B cell (primary cell): ENCODE measurements at regions not wholly inside any gene's neighbourhood (a gene's known extent, or its start where the extent isn't known, plus 50 kb on each side); places are given as distances from the start of the nearest gene placed in this dataset.

ENCODE experiments used
- ATAC-seq: fragments of 200-7000 bp; cut with Tn5 transposase; one replicate; pipeline ENCODE4 v1.10.0; 2021; ENCODE audit warnings: low read depth, mild to moderate bottlenecking, moderate number of reproducible peaks, moderate library complexity
- CTCF ChIA-PET: fragments of 350-600 bp; sonication (Branson Sonifier 250); formaldehyde crosslinking; loops from one replicate; lab custom pipeline; 2021; ENCODE audit warnings: antibody characterized with exemption, inconsistent platforms; lab: Charles Lee
- POLR2A ChIA-PET: fragments of 350-600 bp; sonication (Branson Sonifier 250); formaldehyde crosslinking; loops from one replicate; lab custom pipeline; 2021; ENCODE audit warnings: antibody characterized with exemption; lab: Charles Lee
- DNase-seq: peaks from one replicate; pipeline ENCODE4 v3.0.0; 2013
- H2AFZ ChIP-seq: 2 replicates; pipeline ENCODE4 v1.6.1; 2012; ENCODE audit warnings: mild to moderate bottlenecking, low read depth, low read length; ENCODE audit not compliant: insufficient read depth, poor library complexity, severe bottlenecking
- H3K27ac ChIP-seq, 2 donors: 1 replicate in 1 of 2; 2 replicates in 1 of 2; pipeline ENCODE4 v1.5.1; 2012 to 2013; ENCODE audit warnings: low read length in 2 of 2, mild to moderate bottlenecking in 2 of 2, moderate library complexity in 1 of 2
- H3K27me3 ChIP-seq, 4 experiments: fragments of 200-600 bp in 1 of 4; sonication (generic) in 1 of 4; replicated peaks in 1 of 4; 1 replicate in 2 of 4; 2 replicates in 2 of 4; pipeline versions ENCODE4 v1.6.1 to v1.7.0; 2013 to 2016; ENCODE audit warnings: low read length in 3 of 4, mild to moderate bottlenecking in 2 of 4, mixed read lengths in 1 of 4, moderate library complexity in 1 of 4; ENCODE audit not compliant: insufficient read depth in 4 of 4, control insufficient read depth in 3 of 4; ENCODE audit errors: control extremely low read depth in 1 of 4
- H3K36me3 ChIP-seq, 2 experiments: replicated peaks in 1 of 2; 1 replicate in 1 of 2; 2 replicates in 1 of 2; pipeline versions ENCODE4 v1.6.1 to v1.7.1; 2013; ENCODE audit warnings: low read length in 1 of 2; ENCODE audit not compliant: insufficient read depth in 2 of 2, control insufficient read depth in 1 of 2; ENCODE audit errors: control extremely low read depth in 1 of 2, extremely low read depth in 1 of 2
- H3K4me1 ChIP-seq, 2 donors: fragments of 200-600 bp in 1 of 2; sonication (generic) in 1 of 2; 1 replicate in 1 of 2; 2 replicates in 1 of 2; pipeline versions ENCODE4 v1.5.1 to v1.6.1; 2013 to 2017; ENCODE audit warnings: low read length in 2 of 2; ENCODE audit not compliant: control insufficient read depth in 2 of 2, insufficient read depth in 2 of 2
- H3K4me2 ChIP-seq: replicated peaks from 2 replicates; pipeline ENCODE3; 2012; ENCODE audit warnings: mild to moderate bottlenecking, low read depth, low read length; ENCODE audit not compliant: poor library complexity, severe bottlenecking
- H3K4me3 ChIP-seq, 5 experiments: fragments of 200-600 bp in 1 of 5; sonication (generic) in 1 of 5; 1 replicate in 3 of 5; 2 replicates in 2 of 5; pipeline versions ENCODE4 v1.5.1 to v1.7.0; 2011 to 2016; ENCODE audit warnings: low read length in 4 of 5, mild to moderate bottlenecking in 4 of 5, low read depth in 2 of 5, control low read depth in 1 of 5, moderate library complexity in 1 of 5; ENCODE audit not compliant: insufficient read depth in 1 of 5; ENCODE audit errors: control extremely low read depth in 1 of 5, extremely low read depth in 1 of 5
- H3K79me2 ChIP-seq: fragments of 200-600 bp; sonication (generic); one replicate; pipeline ENCODE4 v1.6.0; 2016; ENCODE audit warnings: low read length; ENCODE audit not compliant: control insufficient read depth, insufficient read depth
- H3K9ac ChIP-seq: fragments of 200-600 bp; sonication (generic); 2 replicates; pipeline ENCODE4 v1.6.1; 2017; ENCODE audit warnings: mild to moderate bottlenecking, low read length, moderate library complexity
- H3K9me3 ChIP-seq, 3 donors: one replicate each; pipeline versions ENCODE4 v1.6.1 to v1.7.1; 2013; ENCODE audit warnings: low read length in 2 of 3; ENCODE audit not compliant: control insufficient read depth in 2 of 3, insufficient read depth in 1 of 3; ENCODE audit errors: control extremely low read depth in 1 of 3
- H4K20me1 ChIP-seq: 2 replicates; pipeline ENCODE4 v1.6.0; 2012; ENCODE audit warnings: mild to moderate bottlenecking, low read length; ENCODE audit not compliant: insufficient read depth, control insufficient read depth, poor library complexity, severe bottlenecking
- H3K27ac Mint-ChIP-seq: one replicate; pipeline ENCODE4 v1.8.0; 2021; ENCODE audit warnings: mixed read lengths
- H3K27me3 Mint-ChIP-seq: one replicate; pipeline ENCODE4 v1.8.0; 2021; ENCODE audit warnings: mixed read lengths
- H3K4me1 Mint-ChIP-seq: one replicate; pipeline ENCODE4 v1.8.0; 2021; ENCODE audit warnings: mixed read lengths
- H3K4me3 Mint-ChIP-seq: one replicate; pipeline ENCODE4 v1.8.0; 2021; ENCODE audit warnings: mixed read lengths
- H3K9me3 Mint-ChIP-seq: one replicate; pipeline ENCODE4 v1.8.0; 2022; ENCODE audit warnings: mixed read lengths; ENCODE audit not compliant: insufficient read depth
- CTCF ChIP-seq: fragments of 200-600 bp; IDR thresholded peaks from one replicate; pipeline ENCODE4 v1.8.0; 2022; ENCODE audit warnings: antibody characterized with exemption, mild to moderate bottlenecking
- EZH2 ChIP-seq: IDR thresholded peaks from 2 replicates; pipeline ENCODE4 v1.6.1; 2012; ENCODE audit warnings: borderline replicate concordance, low read depth, mild to moderate bottlenecking, moderate library complexity, low read length; ENCODE audit not compliant: insufficient read depth, poor library complexity, severe bottlenecking
- WGBS: methylation state at CpG from one replicate; pipeline ENCODE4 v1.1.5; 2013; ENCODE audit warnings: missing lambda C conversion rate; ENCODE audit not compliant: insufficient coverage; 5-methylcytosine and 5-hydroxymethylcytosine counted together
- intact Hi-C: fragments of 100-400 bp; cut with micrococcal nuclease; formaldehyde crosslinking; loops from one replicate; pipeline ENCODE4 v1.10.0; 2022

GRCh38 chr1:244231572-244232315 is 180.7 kb downstream of the ZBTB18 start:
- no peaks in the 10 kb centered on the region for H3K9me3 Mint-ChIP-seq
- H3K4me3 ChIP-seq: no peak overlapping the region
- no peak overlapping the region for H3K27ac ChIP-seq
- H2AFZ ChIP-seq: no peak overlapping the region
- peaks cover 7% of the 10 kb centered on the region for H3K27me3 Mint-ChIP-seq
- no peak for TF ChIP-seq EZH2
- no peak for TF ChIP-seq CTCF
- peaks cover 19% of the 10 kb centered on the region for H3K4me1 Mint-ChIP-seq
- no peak overlapping the region for H3K9ac ChIP-seq
- intact Hi-C loops: no loop called here
- ChIA-PET POLR2A (no interaction called here), CTCF (interaction anchor here (1.1 kb wide), 1 partner anchor 41 kb away, joined by 3 read pairs; no protein-coding TSS in a partner anchor)
- no peak overlapping the region for H3K27ac Mint-ChIP-seq
- H3K4me3 Mint-ChIP-seq: peak overlapping the region; percentile 21
- H3K4me2 ChIP-seq: no peak overlapping the region
- DNase-seq (no peak), ATAC-seq (no peak)
- H3K27me3 ChIP-seq: peaks cover 0 to 3% (median 0%) of the 10 kb centered on the region in 4 experiments
- H4K20me1 ChIP-seq: no peaks in the 10 kb centered on the region
- no peaks in the 10 kb centered on the region for H3K79me2 ChIP-seq
- H3K4me1 ChIP-seq: peaks cover 3 to 7% of the 10 kb centered on the region in 2 donors
- H3K36me3 ChIP-seq: no peaks in the 10 kb centered on the region
- peaks cover 0 to 7% (median 0%) of the 10 kb centered on the region in 3 donors for H3K9me3 ChIP-seq
- 95% methylated on average over 26 of the region's 27 CpGs for WGBS

GRCh38 chr1:244234009-244234643 is 183.0 kb downstream of the ZBTB18 start:
- intact Hi-C loops: no loop called here
- Histone ChIP-seq H3K9ac (no peak overlapping the region), H3K27me3 (peaks cover 0 to 3% (median 0%) of the 10 kb centered on the region in 4 experiments), H2AFZ (no peak overlapping the region), H3K9me3 (peaks cover 0 to 7% (median 0%) of the 10 kb centered on the region in 3 donors), H3K79me2 (no peaks in the 10 kb centered on the region), H3K4me3 (no peak overlapping the region), H3K4me1 (peaks cover 3 to 8% of the 10 kb centered on the region in 2 donors), H3K27ac (no peak overlapping the region), H4K20me1 (no peaks in the 10 kb centered on the region), H3K36me3 (no peaks in the 10 kb centered on the region), H3K4me2 (peak overlapping the region; percentile 3)
- Mint-ChIP-seq H3K4me1 (peaks cover 26% of the 10 kb centered on the region), H3K4me3 (no peak overlapping the region), H3K9me3 (no peaks in the 10 kb centered on the region), H3K27me3 (no peaks in the 10 kb centered on the region), H3K27ac (no peak overlapping the region)
- no peak for ATAC-seq
- TF ChIP-seq EZH2 (no peak), CTCF (no peak)
- DNase-seq: no peak
- 81% methylated on average over 13 of the region's 15 CpGs for WGBS
- ChIA-PET CTCF (no interaction called here), POLR2A (no interaction called here)
